Activated T-cell treated with anti-CD3 and anti-CD28 coated beads, Interleukin-2, amount 50 U/mL, for 72 hours (primary cell): ENCODE measurements at regions not wholly inside any gene's neighbourhood (a gene's known extent, or its start where the extent isn't known, plus 50 kb on each side); places are given as distances from the start of the nearest gene placed in this dataset.

Experiments
- ATAC-seq, 2 donors: fragments of 150-1000 bp; cut with Tn5 transposase; replicated peaks in 1 of 2; 2 replicates each; pipeline ENCODE4 v1.10.0; 2021; ENCODE audit warnings: moderate library complexity in 2 of 2, mild to moderate bottlenecking in 1 of 2
- DNase-seq, 2 donors: peaks; one replicate each; pipeline ENCODE4 v3.0.0; 2021 to 2022; ENCODE audit warnings: mixed read lengths in 1 of 2
- H3K27ac Mint-ChIP-seq: one replicate; pipeline ENCODE4 v1.8.0; 2022; ENCODE audit warnings: mild to moderate bottlenecking, moderate library complexity, mixed read lengths
- H3K27me3 Mint-ChIP-seq: one replicate; pipeline ENCODE4 v1.8.0; 2022; ENCODE audit warnings: low read depth, mixed read lengths
- H3K36me3 Mint-ChIP-seq, 2 donors: one replicate each; pipeline ENCODE4 v1.8.0; 2022; ENCODE audit warnings: mixed read lengths in 2 of 2, mild to moderate bottlenecking in 1 of 2; ENCODE audit not compliant: insufficient read depth in 2 of 2
- H3K4me1 Mint-ChIP-seq: one replicate; pipeline ENCODE4 v1.8.0; 2022; ENCODE audit warnings: low read depth, mixed read lengths
- H3K4me3 Mint-ChIP-seq, 2 donors: one replicate each; pipeline ENCODE4 v1.8.0; 2022; ENCODE audit warnings: mild to moderate bottlenecking in 2 of 2, mixed read lengths in 2 of 2, moderate library complexity in 2 of 2
- H3K9me3 Mint-ChIP-seq, 2 donors: one replicate each; pipeline ENCODE4 v1.8.0; 2022; ENCODE audit warnings: mixed read lengths in 2 of 2

DNA sequence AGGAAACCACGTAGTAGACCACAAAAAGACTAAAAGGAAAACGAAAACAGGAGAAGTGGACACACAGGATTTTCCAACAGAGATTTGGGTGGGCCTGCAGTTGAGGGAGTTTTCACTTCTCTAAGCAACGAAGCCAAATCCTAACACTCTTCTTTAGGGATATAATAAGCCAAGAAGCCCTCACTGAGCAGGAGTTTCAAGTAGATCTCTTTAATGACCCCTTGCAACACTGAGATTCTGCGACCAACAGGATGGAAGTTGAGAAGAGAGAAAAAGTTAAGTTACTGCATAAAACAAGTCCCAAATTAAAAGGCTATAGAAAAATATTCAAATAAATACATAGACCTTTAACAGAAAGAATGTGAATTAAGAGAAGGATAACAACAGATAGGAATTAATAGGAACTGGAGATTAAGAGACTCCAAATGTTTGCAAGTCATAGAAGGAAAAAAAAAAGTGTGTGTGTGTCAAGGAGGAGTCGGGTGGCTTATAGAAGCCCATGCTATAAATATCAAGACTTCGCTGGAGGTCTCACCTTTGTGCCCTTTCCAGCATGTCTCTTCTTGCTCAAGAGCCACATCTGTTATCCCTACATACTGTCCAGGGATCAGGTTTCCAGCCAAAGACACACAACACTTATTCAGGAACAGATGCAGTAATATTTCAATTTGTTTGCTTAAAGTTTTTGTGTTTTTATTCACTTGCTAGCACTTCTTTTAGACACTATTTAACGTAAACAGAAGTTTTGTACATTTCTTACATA is 69.4 kb upstream of the ARHGAP28 start:
- no peak for ATAC-seq
- no peak for DNase-seq
- Mint-ChIP-seq H3K27me3 (no peaks in the 10 kb centered on the region), H3K4me1 (no peaks in the 10 kb centered on the region), H3K9me3 (peaks cover 6 to 8% of the 10 kb centered on the region in 2 donors), H3K4me3 (no peak overlapping the region), H3K36me3 (peaks cover 0 to 2% of the 10 kb centered on the region in 2 donors), H3K27ac (no peak overlapping the region)

DNA sequence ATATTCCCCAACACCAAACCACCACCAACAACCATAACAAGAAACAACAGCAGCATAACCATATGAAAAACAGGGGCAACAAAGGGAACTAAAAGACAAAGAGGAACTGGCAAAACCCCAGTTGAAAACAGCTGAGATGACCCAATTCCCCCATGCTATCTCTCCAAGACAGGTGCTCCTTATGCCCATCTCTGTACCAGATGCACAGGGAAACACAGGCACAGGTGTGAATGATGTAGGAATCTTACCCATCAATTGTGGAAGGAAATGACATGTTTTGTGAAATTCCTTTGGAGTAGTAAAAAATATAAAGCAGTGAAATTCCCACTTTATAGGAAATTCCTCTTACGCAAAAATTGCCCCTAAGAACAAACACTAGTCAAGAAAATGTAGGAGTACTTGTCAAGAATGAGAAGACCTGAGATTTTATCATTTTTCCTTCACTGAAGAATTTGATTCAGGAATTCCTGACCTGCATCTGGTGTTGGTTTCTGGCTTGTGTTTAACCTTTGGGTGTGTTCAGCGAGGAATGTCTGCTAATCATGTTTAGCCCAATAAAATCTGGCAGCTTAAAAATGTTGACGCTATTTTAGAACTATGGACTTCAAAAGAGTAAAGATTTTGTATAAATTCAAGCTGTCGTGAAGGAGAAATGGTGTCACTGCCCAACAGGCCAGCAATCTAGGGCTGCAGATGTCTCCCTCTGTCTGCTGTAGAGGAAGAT is 67.7 kb upstream of the ARHGAP28 start:
- H3K4me1 Mint-ChIP-seq: no peaks in the 10 kb centered on the region
- no peak overlapping the region for H3K4me3 Mint-ChIP-seq

DNA sequence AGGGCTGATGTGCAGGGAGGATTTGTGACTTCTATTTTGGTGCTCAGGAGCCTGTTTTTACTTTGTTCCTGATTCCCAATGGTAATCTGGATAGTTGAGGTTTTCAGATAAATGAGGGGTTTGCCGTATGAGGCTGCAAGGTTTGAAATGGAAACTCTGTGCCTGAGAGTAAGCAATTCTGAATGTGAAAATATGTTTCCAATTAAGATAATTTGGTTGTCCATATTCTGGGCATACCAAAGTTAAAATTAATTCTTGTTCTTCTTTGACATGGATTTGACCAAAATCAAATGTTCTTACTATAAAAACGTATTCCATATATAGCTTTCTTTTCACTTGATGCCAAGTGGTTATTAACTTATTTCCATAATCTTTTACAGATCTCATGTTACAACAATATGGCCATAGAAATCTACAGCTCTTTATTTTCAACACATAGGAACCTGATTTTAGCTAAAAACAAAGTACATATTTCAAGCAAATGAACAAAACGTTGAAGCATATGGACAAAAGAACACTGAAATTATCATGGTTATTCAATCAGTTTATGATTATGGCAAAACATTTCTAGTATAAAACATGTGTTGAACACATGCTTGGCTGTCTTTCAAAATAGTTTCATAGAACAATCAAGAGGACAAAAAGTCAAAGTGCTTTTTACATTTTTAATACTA is 63.4 kb upstream of the ARHGAP28 start:
- H3K4me1 Mint-ChIP-seq: no peaks in the 10 kb centered on the region
- DNase-seq: no peak
- peaks cover 0 to 2% of the 10 kb centered on the region in 2 donors for H3K36me3 Mint-ChIP-seq
- no peak for ATAC-seq
- no peak overlapping the region for H3K27ac Mint-ChIP-seq
- peaks cover 0 to 2% of the 10 kb centered on the region in 2 donors for H3K9me3 Mint-ChIP-seq
- no peaks in the 10 kb centered on the region for H3K27me3 Mint-ChIP-seq
- H3K4me3 Mint-ChIP-seq: no peak overlapping the region

More for the DNA sequence above, 67.7 kb upstream of the ARHGAP28 start:
- DNase-seq (no peak), ATAC-seq (no peak)
- Mint-ChIP-seq H3K27me3 (no peaks in the 10 kb centered on the region), H3K27ac (no peak overlapping the region), H3K36me3 (peaks cover 0 to 2% of the 10 kb centered on the region in 2 donors), H3K9me3 (peaks cover 3 to 4% of the 10 kb centered on the region in 2 donors)

DNA sequence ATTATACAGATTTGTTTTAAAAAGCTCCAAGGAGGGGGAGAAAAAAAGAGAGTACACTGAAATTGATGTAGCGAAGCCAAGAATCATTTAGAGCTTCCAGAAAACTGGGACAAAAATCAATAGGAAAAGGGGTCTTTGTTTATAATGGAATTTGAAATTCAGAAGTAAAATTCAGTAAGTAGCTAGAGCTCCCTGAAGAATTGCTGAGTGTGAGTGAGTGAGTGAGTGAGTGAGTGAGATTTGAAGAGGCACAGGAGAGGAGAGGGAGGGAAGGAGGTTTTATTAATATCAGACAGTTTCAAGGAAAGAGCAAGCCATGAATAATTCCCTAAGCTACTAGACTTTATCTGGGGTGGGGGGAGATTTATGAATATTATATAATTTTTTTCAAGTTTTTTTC is 60.7 kb upstream of the ARHGAP28 start:
- Mint-ChIP-seq H3K4me1 (no peaks in the 10 kb centered on the region), H3K4me3 (no peak overlapping the region), H3K9me3 (peaks cover 2 to 3% of the 10 kb centered on the region in 2 donors), H3K27ac (no peak overlapping the region), H3K27me3 (no peaks in the 10 kb centered on the region), H3K36me3 (no peaks in the 10 kb centered on the region)
- DNase-seq: no peak
- no peak for ATAC-seq

DNA sequence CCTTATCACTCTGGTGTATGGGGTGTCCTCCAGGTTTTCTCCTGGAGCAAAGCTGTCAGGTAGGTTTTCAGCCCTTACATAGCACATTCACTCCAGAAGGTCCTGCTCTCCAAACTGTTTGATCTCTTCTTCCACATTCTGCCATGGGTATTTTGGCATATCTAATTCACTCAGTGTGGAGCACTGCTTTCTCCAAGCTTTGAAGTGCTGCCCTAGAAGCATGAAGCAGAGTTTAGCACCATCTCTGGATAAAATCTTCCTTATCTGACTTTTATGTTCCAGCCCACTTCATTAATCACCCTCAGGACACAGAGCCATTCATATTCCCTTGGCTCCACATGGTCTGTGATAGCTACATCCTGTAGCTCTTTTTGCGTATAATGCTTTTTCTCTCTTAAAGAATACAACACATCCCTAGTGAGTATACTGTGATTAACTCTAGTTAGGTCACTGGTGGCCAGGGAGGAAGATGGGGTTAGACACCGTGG is 56.7 kb upstream of the ARHGAP28 start:
- no peaks in the 10 kb centered on the region for H3K36me3 Mint-ChIP-seq

DNA sequence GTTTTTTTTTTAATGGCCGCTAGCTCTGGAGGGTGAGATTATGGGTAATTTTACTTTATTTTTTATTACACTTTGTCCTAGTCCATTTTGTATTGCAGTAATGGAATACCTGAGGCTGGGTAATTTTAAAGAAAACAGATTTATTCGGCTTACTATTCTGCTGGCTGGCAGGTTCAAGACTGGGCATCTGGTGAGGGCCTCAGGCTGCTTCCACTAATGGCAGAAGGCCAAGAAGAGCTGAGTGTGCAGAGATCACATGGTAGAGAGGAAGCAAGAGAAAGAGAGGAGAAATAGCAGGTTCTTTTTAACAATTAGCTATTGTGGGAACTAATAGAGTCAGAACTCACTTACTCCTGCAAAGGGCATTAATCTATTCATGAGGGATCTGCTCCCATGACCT is 52.4 kb upstream of the ARHGAP28 start:
- Mint-ChIP-seq H3K9me3 (peaks cover 4% of the 10 kb centered on the region in 2 donors), H3K36me3 (no peaks in the 10 kb centered on the region), H3K4me1 (no peaks in the 10 kb centered on the region), H3K27ac (no peak overlapping the region), H3K27me3 (no peaks in the 10 kb centered on the region), H3K4me3 (no peak overlapping the region)
- no peak for DNase-seq
- no peak for ATAC-seq

More for the DNA sequence above, 56.7 kb upstream of the ARHGAP28 start:
- DNase-seq (no peak), ATAC-seq (no peak)
- peaks cover 4% of the 10 kb centered on the region in 2 donors for H3K9me3 Mint-ChIP-seq
- H3K27ac Mint-ChIP-seq: no peak overlapping the region
- no peaks in the 10 kb centered on the region for H3K4me1 Mint-ChIP-seq
- H3K27me3 Mint-ChIP-seq: no peaks in the 10 kb centered on the region
- H3K4me3 Mint-ChIP-seq: no peak overlapping the region

DNA sequence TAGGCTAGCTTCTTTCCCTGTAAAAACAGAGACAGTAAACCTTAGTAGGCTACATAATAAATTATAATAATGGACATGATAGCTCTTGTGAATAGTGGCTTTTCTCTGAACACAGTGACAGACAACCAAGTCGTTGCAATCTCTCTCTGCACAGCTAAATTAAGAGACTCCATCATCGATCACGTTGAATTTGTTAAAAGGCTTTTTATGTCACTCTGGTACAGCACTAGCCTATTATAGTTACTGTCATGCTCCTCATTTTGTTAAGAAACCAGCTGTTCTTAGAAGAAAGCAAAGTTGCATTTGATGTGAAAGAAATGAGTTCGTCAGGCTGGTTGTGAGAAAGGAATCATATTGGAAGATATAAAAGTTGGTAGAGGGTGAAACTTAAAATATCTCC is 50.3 kb upstream of the ARHGAP28 start:
- H3K9me3 Mint-ChIP-seq: peaks cover 3 to 4% of the 10 kb centered on the region in 2 donors
- H3K4me1 Mint-ChIP-seq: no peaks in the 10 kb centered on the region
- DNase-seq (no peak), ATAC-seq (no peak)
- no peak overlapping the region for H3K27ac Mint-ChIP-seq
- no peak overlapping the region for H3K4me3 Mint-ChIP-seq
- no peaks in the 10 kb centered on the region for H3K36me3 Mint-ChIP-seq
- no peaks in the 10 kb centered on the region for H3K27me3 Mint-ChIP-seq
